GM12872 (cell line): ENCODE measurements at regions not wholly inside any gene's neighbourhood (a gene's known extent, or its start where the extent isn't known, plus 50 kb on each side); places are given as distances from the start of the nearest gene placed in this dataset.

Experiments
- CTCF ChIP-seq: IDR thresholded peaks from 3 replicates; pipeline ENCODE4 v1.5.1; 2011; ENCODE audit warnings: low read depth, mild to moderate bottlenecking, low read length, moderate library complexity; ENCODE audit not compliant: insufficient read depth

GRCh38 chr1:219798283-219799030 lies 129.9 kb downstream of the SLC30A10 start:
- no peak for TF ChIP-seq CTCF

GRCh38 chr1:219797683-219798082 lies 130.7 kb downstream of the SLC30A10 start:
- no peak for TF ChIP-seq CTCF

- TF ChIP-seq CTCF, result no peak
Observed at GRCh38 chr1:219797009-219797408, 131.3 kb downstream of the SLC30A10 start.

- no peak for TF ChIP-seq CTCF
Observed at GRCh38 chr1:219795363-219795917, 132.9 kb downstream of the SLC30A10 start.

GRCh38 chr1:219794085-219794743 lies 134.1 kb downstream of the SLC30A10 start:
- no peak for TF ChIP-seq CTCF

GRCh38 chr1:219792337-219793021 lies 135.9 kb downstream of the SLC30A10 start:
- no peak for TF ChIP-seq CTCF

GRCh38 chr1:219791766-219792165 lies 136.6 kb downstream of the SLC30A10 start:
- TF ChIP-seq CTCF, result no peak
